ENCODE measurements at regions not wholly inside any gene's neighbourhood (a gene's known extent, or its start where the extent isn't known, plus 50 kb on each side); places are given as distances from the start of the nearest gene placed in this dataset.
"Not testable (repeated sequence)": the region's sequence is repeated elsewhere in the genome, so short reads cannot be mapped to it uniquely, and the experiment has no call there.

GRCh38 chr10:47166808-47167581 lies 133.0 kb upstream of the GDF10 start:
- TF ChIP-seq CTCF, POLR2AphosphoS5 (IDR thresholded peaks at IDR 0.05): not testable (repeated sequence)

Measured in prostate gland (tissue), 2 donors.